NCI-H82 treated with DMSO at 0.1 percent for 48 hours (cell line): ENCODE measurements at regions not wholly inside any gene's neighbourhood (a gene's known extent, or its start where the extent isn't known, plus 50 kb on each side); places are given as distances from the start of the nearest gene placed in this dataset.
"Not testable (repeated sequence)": the region's sequence is repeated elsewhere in the genome, so short reads cannot be mapped to it uniquely, and the experiment has no call there.

ENCODE experiments used
- DNase-seq: peaks from one replicate; lab custom pipeline; 2025; ENCODE audit not compliant: unreplicated experiment; lab: John Stamatoyannopoulos, UW

- no peak for DNase-seq
These were observed 71.1 kb downstream of the TRAM1L1 start for GRCh38 chr4:117014236-117014635.

GRCh38 chr4:117010671-117011070, 74.7 kb downstream of the TRAM1L1 start:
- no peak for DNase-seq

DNA sequence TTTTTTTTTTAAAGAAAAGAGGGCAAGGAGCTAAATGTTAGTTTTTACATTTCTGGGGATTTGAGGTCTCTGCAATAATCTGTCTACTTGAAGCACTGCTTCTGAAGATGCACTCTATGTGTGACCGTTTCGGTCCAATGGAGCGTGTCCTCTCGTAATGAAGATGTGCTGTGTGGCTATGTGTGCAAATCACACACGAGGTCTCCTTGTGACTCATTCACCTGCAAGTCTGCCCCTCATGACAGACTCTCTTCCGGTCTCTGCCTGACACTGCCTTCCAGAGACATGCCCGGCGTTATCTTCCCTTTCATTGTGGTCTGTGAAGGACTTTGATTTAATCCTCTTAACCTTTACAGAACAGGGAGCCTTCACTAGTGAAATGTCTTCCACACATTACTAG, 84.3 kb downstream of the TRAM1L1 start:
- peak; percentile 56 for DNase-seq

GRCh38 chr4:116982656-116983055, 102.7 kb downstream of the TRAM1L1 start:
- no peak for DNase-seq

GRCh38 chr4:116980436-116980835, 104.9 kb downstream of the TRAM1L1 start:
- not testable (repeated sequence) for DNase-seq

DNA sequence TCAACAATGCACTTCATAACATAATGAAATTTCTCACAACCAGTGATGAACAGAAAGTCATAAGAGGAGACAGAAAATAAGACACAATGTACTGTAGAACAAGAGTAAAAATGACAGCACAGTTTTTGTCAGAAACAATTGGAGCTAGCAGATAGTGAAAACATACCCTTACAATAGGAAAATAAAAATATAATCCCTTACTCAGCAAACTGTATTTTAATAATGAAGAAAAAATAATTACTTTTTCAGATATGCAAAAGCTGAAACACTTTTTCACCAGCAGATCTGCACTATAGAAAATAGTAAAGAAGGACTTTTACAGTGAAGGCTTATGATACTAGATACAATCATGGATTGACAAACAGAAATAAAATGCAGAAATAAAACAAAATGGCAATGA, 126.3 kb downstream of the TRAM1L1 start:
- no peak for DNase-seq

GRCh38 chr4:116953947-116954346, 131.4 kb downstream of the TRAM1L1 start:
- no peak for DNase-seq

GRCh38 chr4:116952530-116953136, 132.7 kb downstream of the TRAM1L1 start:
- no peak for DNase-seq

DNA sequence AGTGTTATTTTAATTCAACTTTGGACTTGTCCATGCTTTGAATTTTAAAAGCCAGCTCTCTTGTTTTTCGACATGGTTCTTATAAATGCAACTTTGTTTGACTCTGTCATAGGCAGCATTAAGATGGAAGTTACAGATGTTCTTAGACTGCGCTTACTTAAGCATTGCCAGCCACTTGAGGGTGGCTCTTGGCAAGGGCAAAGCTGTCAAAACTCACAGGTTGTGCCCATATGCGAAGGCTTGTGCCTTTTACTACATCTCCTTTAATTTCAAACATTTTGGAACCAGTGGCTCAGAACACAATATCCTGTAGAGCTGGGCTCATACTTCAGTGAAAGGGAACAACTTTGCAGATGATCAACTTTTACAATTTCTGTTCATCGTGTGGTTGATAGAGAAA, 135.5 kb downstream of the TRAM1L1 start:
- DNase-seq, result no peak

DNA sequence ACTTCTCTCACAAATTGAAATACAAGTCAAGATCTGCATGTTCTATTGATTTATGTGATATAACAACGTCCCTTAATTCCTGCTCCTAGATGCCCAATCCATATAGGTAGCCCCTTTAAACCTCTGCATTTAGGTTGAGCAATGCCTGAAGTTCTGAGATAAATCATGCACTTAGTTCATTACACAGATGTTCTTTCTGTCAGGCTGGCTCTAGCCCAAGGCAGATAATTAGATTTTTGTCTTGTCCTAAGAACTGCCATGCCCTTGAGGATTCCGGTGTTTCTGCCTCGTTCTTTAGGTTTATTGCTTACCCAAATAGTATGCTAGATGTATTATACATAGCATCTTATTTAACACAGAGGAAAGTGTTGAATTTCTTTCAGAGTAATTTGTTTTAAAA, 143.1 kb downstream of the TRAM1L1 start:
- peak; percentile 83 for DNase-seq

DNA sequence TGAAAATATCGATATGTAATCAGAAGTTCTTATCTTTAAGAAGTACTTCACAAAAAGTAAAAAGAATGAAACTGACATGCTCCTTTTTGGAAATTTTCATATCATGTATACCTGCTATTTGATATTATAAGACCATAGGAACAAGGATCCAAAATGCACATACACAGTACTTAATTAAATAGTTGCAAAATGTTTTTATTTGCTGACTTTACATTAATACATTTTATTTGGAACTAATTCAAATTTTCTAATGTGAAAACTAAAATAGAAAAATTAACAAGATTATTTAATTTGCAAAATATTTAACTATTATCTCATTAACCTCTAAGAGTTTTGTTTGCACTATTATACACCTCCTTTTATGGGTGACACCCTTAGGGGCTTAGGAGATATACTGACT, 155.0 kb downstream of the TRAM1L1 start:
- no peak for DNase-seq

GRCh38 chr4:116926631-116927295, 158.6 kb downstream of the TRAM1L1 start:
- DNase-seq, result no peak

DNA sequence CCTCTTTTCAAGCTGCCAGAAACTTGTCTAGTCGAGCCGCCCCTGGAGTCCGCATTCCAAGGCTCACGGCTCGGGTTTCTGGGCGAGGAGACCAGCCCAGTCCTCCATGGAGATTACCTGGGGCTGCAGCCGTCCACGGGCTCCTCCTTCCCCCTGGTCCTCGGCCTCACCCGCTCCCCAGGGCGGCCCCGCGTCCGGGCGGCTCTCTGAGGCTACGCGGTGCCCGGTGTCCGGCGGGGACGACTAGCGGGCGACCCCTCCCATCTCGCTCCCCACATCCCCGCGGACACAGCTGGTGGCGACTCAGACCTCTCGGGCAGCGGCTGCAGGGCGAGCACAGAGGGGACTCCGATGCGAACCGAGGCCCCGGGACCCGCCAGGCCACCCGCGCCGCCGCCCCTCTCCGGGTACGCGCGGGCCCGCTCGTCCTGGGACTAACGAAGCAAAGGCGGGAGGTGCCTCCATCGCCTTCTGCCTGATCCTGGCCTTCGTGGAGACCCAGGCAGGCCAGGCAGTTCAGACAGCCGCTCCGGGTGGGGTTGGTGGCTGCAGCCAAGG, 159.4 kb downstream of the TRAM1L1 start:
- no peak for DNase-seq

GRCh38 chr4:116923389-116923788, 162.0 kb downstream of the TRAM1L1 start:
- DNase-seq, result no peak

GRCh38 chr4:116913451-116913850, 171.9 kb downstream of the TRAM1L1 start:
- DNase-seq, result no peak

DNA sequence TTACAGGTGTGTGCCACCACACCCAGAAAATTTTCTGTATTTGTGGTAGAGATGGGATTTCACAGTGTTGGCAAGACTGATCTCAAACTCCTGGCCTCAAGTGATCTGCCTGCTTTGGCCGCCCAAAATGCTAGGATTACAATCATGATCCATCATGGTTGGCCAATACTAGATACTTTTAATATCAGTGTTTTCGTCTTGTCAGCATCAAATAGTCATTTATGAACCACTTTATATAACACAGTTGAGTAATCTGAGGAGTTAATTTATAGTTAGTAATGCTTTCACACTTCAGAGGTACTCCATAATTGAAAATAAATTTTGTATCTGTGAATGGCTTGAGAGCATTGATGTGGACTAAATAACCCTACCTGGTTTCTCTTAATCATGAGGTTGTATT, 178.6 kb downstream of the TRAM1L1 start:
- no peak for DNase-seq

GRCh38 chr4:116899561-116899960, 185.8 kb downstream of the TRAM1L1 start:
- peak; percentile 28 for DNase-seq

DNA sequence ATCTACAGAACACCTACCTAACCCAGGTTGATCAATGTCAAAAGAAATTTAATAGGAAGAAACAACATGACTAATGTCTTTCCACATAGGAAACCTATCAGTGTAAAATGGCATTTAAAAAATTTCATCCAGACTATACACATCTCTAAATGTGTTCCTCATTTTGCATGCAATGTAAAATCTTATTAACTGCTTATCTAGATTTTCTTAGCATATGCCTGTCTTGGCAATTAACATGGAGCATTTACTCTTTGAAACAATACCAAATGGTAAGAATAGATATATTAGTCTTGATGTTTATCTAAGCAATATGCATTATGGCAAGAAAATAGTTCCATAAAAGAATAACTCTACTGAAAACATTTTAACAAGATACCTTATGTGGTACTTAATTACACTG, 199.8 kb downstream of the TRAM1L1 start:
- DNase-seq, result no peak

DNA sequence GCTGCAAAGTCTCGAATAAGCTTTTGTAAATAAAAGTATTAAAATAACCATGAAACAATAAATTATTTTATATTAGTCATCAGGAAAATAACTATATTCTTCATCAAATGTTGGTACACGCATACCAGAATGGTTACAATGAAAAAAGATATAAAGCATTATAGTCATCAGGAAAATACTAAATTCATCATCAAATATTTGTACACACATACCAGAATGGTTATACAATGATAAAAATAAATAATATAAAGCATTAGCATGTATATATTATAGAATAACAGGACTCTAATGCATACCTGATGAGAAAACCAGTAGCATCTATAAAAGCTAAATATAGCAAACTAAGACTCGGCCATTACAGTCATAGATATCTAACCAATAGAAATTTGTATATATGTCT, 202.9 kb downstream of the TRAM1L1 start:
- no peak for DNase-seq

GRCh38 chr4:116881077-116881476, 204.3 kb downstream of the TRAM1L1 start:
- DNase-seq, result no peak

DNA sequence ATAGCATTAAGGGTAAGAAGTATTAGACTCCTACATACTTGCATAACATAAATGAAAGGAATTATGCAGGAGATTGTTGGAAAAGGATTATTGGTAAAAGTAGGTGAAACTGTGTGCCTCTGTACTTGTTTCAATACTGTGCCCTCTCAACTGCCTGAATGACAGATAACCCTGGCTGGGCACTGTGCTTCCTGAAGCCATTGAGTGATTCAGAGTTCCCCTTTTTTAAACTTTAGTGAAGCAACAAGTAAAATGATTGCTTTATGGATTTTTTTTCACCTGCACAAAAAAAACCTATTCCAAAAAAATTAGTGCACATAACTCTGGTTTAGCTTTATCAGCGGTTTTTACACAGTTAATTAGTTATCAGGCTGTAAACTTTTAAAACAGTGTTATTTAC, 204.8 kb downstream of the TRAM1L1 start:
- DNase-seq, result no peak

GRCh38 chr4:116878280-116878679, 207.1 kb downstream of the TRAM1L1 start:
- DNase-seq, result no peak

DNA sequence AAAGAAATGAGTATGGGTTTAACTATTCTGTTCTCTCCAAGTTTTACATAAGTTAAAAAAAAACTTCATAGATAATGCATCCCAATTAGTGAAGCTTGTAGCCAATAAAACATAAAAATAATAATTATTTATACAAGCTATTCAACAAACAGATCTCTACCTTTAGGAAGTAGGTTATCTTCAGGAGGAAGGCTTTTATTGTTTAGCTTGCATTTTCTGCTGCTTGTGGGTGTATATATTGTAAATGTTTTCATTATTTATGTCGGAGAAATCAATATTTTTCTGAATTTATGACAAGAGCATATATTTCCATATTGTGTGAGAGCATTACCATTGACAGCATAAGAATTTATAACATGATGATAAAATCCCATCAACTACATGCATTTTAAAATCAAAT, 208.3 kb downstream of the TRAM1L1 start:
- DNase-seq, result no peak
